ENCODE measurements at regions not wholly inside any gene's neighbourhood (a gene's known extent, or its start where the extent isn't known, plus 50 kb on each side); places are given as distances from the start of the nearest gene placed in this dataset.

DNA sequence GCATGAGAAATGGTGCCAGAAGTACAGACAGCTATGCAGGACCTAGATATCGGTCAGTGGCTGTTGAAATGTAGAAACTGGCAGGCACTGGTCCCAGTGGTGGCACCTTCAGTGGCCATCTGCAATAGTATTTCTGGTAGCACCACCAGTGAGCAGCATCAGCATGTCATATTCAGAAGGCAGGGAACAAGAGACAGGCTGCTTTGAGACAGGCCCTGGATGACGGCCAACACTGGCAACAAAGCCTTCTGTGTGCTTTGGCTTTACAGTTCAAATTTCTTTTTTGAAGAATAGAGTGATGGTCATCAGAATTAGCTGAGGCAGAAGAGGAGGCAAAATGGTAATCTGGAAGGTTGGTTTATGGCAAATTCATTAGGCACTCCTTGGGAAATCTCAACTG lies 273.4 kb upstream of the SLC16A7 start:
- no peaks in the 10 kb centered on the region for H3K9me3 ChIP-seq (ENCODE audit: severe bottlenecking)
- ATAC-seq (ENCODE audit: low read depth) (no peak), DNase-seq (ENCODE audit: low spot score) (no peak)
- H3K36me3 ChIP-seq (ENCODE audit: low read depth), result no peaks in the 10 kb centered on the region
- H3K4me3 ChIP-seq (ENCODE audit: severe bottlenecking), result no peak overlapping the region
- no peak overlapping the region for H3K27ac ChIP-seq (ENCODE audit: poor library complexity, severe bottlenecking)
- H3K27me3 ChIP-seq (ENCODE audit: insufficient read depth, poor library complexity, severe bottlenecking), result no peaks in the 10 kb centered on the region
- TF ChIP-seq, protein P1, sequence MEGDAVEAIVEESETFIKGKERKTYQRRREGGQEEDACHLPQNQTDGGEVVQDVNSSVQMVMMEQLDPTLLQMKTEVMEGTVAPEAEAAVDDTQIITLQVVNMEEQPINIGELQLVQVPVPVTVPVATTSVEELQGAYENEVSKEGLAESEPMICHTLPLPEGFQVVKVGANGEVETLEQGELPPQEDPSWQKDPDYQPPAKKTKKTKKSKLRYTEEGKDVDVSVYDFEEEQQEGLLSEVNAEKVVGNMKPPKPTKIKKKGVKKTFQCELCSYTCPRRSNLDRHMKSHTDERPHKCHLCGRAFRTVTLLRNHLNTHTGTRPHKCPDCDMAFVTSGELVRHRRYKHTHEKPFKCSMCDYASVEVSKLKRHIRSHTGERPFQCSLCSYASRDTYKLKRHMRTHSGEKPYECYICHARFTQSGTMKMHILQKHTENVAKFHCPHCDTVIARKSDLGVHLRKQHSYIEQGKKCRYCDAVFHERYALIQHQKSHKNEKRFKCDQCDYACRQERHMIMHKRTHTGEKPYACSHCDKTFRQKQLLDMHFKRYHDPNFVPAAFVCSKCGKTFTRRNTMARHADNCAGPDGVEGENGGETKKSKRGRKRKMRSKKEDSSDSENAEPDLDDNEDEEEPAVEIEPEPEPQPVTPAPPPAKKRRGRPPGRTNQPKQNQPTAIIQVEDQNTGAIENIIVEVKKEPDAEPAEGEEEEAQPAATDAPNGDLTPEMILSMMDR (IDR thresholded peaks at IDR 0.05; ENCODE audit: poor library complexity, severe bottlenecking), result no peak
- H3K4me1 ChIP-seq (ENCODE audit: insufficient read depth, poor library complexity, severe bottlenecking), result no peaks in the 10 kb centered on the region

DNA sequence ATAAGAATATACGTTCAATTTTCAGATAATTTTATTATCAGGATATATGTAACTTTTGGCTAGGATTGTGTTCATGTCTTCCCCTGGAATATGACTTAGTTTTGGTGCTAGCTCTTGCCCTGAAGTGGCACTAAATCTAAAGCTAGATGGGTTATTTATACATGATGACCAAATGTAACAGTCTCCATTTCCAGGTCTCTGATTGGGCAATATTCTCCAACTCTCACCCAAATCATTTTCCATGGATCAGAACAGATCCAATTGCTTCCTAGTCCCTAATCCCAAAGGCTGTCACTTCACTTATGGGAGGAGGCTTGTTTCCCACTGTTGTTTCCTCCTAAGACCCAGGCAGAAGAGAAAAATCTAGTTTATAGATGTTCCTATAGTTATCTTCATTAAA lies 274.6 kb upstream of the SLC16A7 start:
- no peak overlapping the region for H3K27ac ChIP-seq (ENCODE audit: poor library complexity, severe bottlenecking)
- H3K27me3 ChIP-seq (ENCODE audit: insufficient read depth, poor library complexity, severe bottlenecking), result no peaks in the 10 kb centered on the region
- TF ChIP-seq, protein P1 (IDR thresholded peaks at IDR 0.05; ENCODE audit: poor library complexity, severe bottlenecking), result no peak
- DNase-seq (ENCODE audit: low spot score) (no peak), ATAC-seq (ENCODE audit: low read depth) (no peak)
- no peaks in the 10 kb centered on the region for H3K36me3 ChIP-seq (ENCODE audit: low read depth)
- no peaks in the 10 kb centered on the region for H3K9me3 ChIP-seq (ENCODE audit: severe bottlenecking)
- H3K4me1 ChIP-seq (ENCODE audit: insufficient read depth, poor library complexity, severe bottlenecking), result no peaks in the 10 kb centered on the region
- H3K4me3 ChIP-seq (ENCODE audit: severe bottlenecking), result no peak overlapping the region

DNA sequence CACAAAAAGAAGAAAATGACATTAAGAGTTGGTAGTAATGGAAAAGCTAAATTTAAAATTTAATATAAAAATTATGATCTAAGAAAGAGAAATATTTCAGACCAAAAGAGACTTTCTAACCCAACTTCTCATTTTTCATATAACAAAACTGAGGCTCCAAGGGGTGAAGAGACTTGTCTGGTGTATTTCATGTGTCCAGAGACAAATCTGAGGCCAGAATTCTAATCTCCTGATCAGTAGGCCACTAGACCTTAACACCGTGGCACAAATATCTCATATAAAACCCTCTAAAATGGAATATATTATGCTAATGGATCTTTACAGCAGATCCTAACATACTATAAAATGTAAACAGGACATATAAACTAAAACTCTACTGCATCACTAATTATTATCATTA lies 275.7 kb upstream of the SLC16A7 start:
- Histone ChIP-seq H3K4me3 (ENCODE audit: severe bottlenecking) (no peak overlapping the region), H3K36me3 (ENCODE audit: low read depth) (no peaks in the 10 kb centered on the region), H3K27ac (ENCODE audit: poor library complexity, severe bottlenecking) (no peak overlapping the region), H3K4me1 (ENCODE audit: insufficient read depth, poor library complexity, severe bottlenecking) (no peaks in the 10 kb centered on the region), H3K27me3 (ENCODE audit: insufficient read depth, poor library complexity, severe bottlenecking) (no peaks in the 10 kb centered on the region), H3K9me3 (ENCODE audit: severe bottlenecking) (no peaks in the 10 kb centered on the region)
- TF ChIP-seq, protein P1 (IDR thresholded peaks at IDR 0.05; ENCODE audit: poor library complexity, severe bottlenecking), result no peak
- no peak for ATAC-seq (ENCODE audit: low read depth)
- no peak for DNase-seq (ENCODE audit: low spot score)

DNA sequence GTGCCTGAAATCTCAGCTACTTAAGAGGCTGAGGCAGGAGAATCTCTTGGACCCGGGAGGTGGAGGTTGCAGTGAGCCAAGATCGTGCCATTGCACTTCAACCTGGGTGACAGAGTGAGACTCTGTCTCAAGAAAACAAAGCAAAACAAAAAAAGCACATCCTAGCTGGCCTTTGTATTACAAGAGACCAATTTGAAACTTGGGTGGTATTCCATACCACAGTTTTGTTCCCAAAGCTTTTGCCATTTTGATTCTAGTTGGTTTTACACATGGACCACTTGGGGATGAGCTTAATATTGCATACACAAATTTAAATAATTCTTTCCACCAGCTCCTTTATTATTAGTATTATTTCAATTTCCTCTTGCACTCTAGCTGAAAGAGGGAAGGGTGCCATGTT lies 276.9 kb upstream of the SLC16A7 start:
- Histone ChIP-seq H3K9me3 (ENCODE audit: severe bottlenecking) (no peaks in the 10 kb centered on the region), H3K4me1 (ENCODE audit: insufficient read depth, poor library complexity, severe bottlenecking) (no peaks in the 10 kb centered on the region), H3K27ac (ENCODE audit: poor library complexity, severe bottlenecking) (no peak overlapping the region), H3K27me3 (ENCODE audit: insufficient read depth, poor library complexity, severe bottlenecking) (no peaks in the 10 kb centered on the region), H3K36me3 (ENCODE audit: low read depth) (no peaks in the 10 kb centered on the region), H3K4me3 (ENCODE audit: severe bottlenecking) (no peak overlapping the region)
- ATAC-seq (ENCODE audit: low read depth), result no peak
- TF ChIP-seq, protein P1 (IDR thresholded peaks at IDR 0.05; ENCODE audit: poor library complexity, severe bottlenecking), result no peak
- DNase-seq (ENCODE audit: low spot score), result no peak

DNA sequence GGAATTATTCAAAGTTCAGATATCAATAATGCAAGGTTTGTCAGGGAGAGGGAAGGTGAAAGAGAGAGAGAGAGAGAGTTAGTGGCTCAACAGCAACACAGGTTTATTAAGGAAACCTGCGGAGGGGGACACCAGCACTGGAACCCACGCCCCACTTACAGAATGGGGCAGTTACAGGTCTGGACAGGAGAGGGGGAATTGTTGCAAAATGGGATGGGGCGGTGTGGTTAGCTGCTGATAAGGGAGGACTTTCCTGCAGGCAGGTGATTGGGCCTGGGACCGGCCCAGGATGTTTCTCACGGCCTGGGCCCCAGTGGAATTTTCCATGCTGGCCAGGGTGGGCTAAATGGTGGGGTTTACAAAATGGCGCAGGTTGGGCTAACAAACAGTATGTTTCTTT lies 278.2 kb upstream of the SLC16A7 start:
- ATAC-seq (ENCODE audit: low read depth) (no peak), DNase-seq (ENCODE audit: low spot score) (no peak)
- Histone ChIP-seq H3K36me3 (ENCODE audit: low read depth) (no peaks in the 10 kb centered on the region), H3K9me3 (ENCODE audit: severe bottlenecking) (no peaks in the 10 kb centered on the region), H3K4me3 (ENCODE audit: severe bottlenecking) (no peak overlapping the region), H3K4me1 (ENCODE audit: insufficient read depth, poor library complexity, severe bottlenecking) (no peaks in the 10 kb centered on the region), H3K27me3 (ENCODE audit: insufficient read depth, poor library complexity, severe bottlenecking) (no peaks in the 10 kb centered on the region), H3K27ac (ENCODE audit: poor library complexity, severe bottlenecking) (no peak overlapping the region)
- TF ChIP-seq, protein P1 (IDR thresholded peaks at IDR 0.05; ENCODE audit: poor library complexity, severe bottlenecking), result no peak
